Transverse colon (tissue), 4 donors: ENCODE measurements at regions not wholly inside any gene's neighbourhood (a gene's known extent, or its start where the extent isn't known, plus 50 kb on each side); places are given as distances from the start of the nearest gene placed in this dataset.
"Not testable (repeated sequence)": the region's sequence is repeated elsewhere in the genome, so short reads cannot be mapped to it uniquely, and the experiment has no call there.

Experiments used
- DNase-seq: peaks from one replicate; pipeline ENCODE4 v3.0.0-alpha.2; 2019
- H3K27ac ChIP-seq, 4 donors: fragments of 200-600 bp; sonication (generic); 2 replicates each; pipeline ENCODE4 v1.5.1; 2016 to 2018; ENCODE audit warnings: inconsistent platforms in 4 of 4
- H3K27me3 ChIP-seq: fragments of 200-600 bp; sonication (generic); 2 replicates; pipeline ENCODE4 v1.5.1; 2017; ENCODE audit warnings: inconsistent platforms
- H3K36me3 ChIP-seq, 4 donors: fragments of 200-600 bp; sonication (generic); 2 replicates each; pipeline ENCODE4 v1.5.1; 2017 to 2019; ENCODE audit warnings: inconsistent platforms in 4 of 4
- H3K4me1 ChIP-seq, 4 donors: fragments of 200-600 bp; sonication (generic); 2 replicates each; pipeline ENCODE4 v1.5.1; 2017 to 2020; ENCODE audit warnings: inconsistent platforms in 4 of 4
- H3K4me3 ChIP-seq, 4 donors: fragments of 200-600 bp; sonication (generic); 1 replicate in 1 of 4; 2 replicates in 3 of 4; pipeline versions ENCODE4 v1.5.1 to v1.6.1; 2017 to 2019; ENCODE audit warnings: inconsistent platforms in 4 of 4
- H3K9me3 ChIP-seq, 2 donors: fragments of 200-600 bp; sonication (generic); 2 replicates each; pipeline ENCODE4 v1.5.1; 2017 to 2019; ENCODE audit warnings: inconsistent platforms in 2 of 2
- EP300 ChIP-seq: sonication (generic); formaldehyde crosslinking; IDR thresholded peaks from one replicate; pipeline ENCODE4 v1.6.1; 2017; ENCODE audit warnings: antibody characterized with exemption, low read depth
- POLR2A ChIP-seq: fragments of 450-650 bp; IDR thresholded peaks from one replicate; pipeline ENCODE4 v1.6.1; 2016; ENCODE audit warnings: antibody characterized with exemption, mild to moderate bottlenecking, moderate library complexity
- POLR2AphosphoS5 ChIP-seq, 3 donors: sonication (generic); formaldehyde crosslinking; IDR thresholded peaks; one replicate each; pipeline ENCODE4 v1.6.1; 2016; ENCODE audit warnings: antibody characterized with exemption in 3 of 3
- WGBS, 2 donors: methylation state at CpG; one replicate each; pipeline ENCODE4 v1.1.5; 2018; ENCODE audit warnings: low coverage in 1 of 2; 5-methylcytosine and 5-hydroxymethylcytosine counted together
- in situ Hi-C, 4 donors: fragments of 200-750 bp; cut with MboI; loops; one replicate each; pipeline versions ENCODE4 v1.15.0 to v1.15.1; 2017; ENCODE audit warnings: low sequenced_read_pairs in 3 of 4, low pct_ligation_motif_present in 1 of 4, low pct_unique_long_range_greater_than_20kb in 1 of 4
- intact Hi-C: fragments of 100-400 bp; cut with DNase I; formaldehyde crosslinking; loops from one replicate; pipeline ENCODE4 v1.15.1; 2023; ENCODE audit warnings: low total_unique reads
- TF ChIP-seq, protein P1 (sequence below), 5 experiments: fragments of 200-600 bp in 3 of 5; fragments of 450-650 bp in 2 of 5; sonication (generic) in 3 of 5; IDR thresholded peaks; 1 replicate in 2 of 5; 2 replicates in 3 of 5; pipeline ENCODE4 v1.5.1; 2016 to 2017; ENCODE audit warnings: antibody characterized with exemption in 5 of 5, inconsistent platforms in 3 of 5, mild to moderate bottlenecking in 2 of 5, moderate library complexity in 1 of 5

DNA sequence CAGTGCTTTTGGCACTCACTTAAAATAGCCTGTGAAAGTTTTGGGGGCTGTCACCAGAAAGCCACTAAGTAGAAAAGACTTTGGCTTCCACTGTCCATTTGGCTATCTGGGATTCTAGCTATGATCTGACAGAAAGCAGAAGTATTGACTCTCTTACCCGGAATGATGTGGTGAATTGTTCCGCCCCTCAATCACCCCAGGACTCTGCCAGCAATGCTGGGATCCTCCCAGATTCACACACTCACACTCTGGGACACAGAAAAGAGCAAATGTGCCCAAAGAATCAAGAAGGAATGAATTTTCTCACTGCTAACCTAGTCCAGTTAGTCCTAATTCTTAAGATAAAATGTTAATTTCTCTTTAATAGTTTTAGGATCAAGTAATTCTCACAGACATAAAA is 576.9 kb downstream of the BNC2 start:
- TF ChIP-seq EP300 = no peak
- TF ChIP-seq POLR2A = no peak
- TF ChIP-seq, protein P1, sequence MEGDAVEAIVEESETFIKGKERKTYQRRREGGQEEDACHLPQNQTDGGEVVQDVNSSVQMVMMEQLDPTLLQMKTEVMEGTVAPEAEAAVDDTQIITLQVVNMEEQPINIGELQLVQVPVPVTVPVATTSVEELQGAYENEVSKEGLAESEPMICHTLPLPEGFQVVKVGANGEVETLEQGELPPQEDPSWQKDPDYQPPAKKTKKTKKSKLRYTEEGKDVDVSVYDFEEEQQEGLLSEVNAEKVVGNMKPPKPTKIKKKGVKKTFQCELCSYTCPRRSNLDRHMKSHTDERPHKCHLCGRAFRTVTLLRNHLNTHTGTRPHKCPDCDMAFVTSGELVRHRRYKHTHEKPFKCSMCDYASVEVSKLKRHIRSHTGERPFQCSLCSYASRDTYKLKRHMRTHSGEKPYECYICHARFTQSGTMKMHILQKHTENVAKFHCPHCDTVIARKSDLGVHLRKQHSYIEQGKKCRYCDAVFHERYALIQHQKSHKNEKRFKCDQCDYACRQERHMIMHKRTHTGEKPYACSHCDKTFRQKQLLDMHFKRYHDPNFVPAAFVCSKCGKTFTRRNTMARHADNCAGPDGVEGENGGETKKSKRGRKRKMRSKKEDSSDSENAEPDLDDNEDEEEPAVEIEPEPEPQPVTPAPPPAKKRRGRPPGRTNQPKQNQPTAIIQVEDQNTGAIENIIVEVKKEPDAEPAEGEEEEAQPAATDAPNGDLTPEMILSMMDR (IDR thresholded peaks at IDR 0.05) = no peak
- no peak for TF ChIP-seq POLR2AphosphoS5 (IDR thresholded peaks at IDR 0.05)
- no peaks in the 10 kb centered on the region for H3K36me3 ChIP-seq
- in situ Hi-C loops = no loop called here

DNA sequence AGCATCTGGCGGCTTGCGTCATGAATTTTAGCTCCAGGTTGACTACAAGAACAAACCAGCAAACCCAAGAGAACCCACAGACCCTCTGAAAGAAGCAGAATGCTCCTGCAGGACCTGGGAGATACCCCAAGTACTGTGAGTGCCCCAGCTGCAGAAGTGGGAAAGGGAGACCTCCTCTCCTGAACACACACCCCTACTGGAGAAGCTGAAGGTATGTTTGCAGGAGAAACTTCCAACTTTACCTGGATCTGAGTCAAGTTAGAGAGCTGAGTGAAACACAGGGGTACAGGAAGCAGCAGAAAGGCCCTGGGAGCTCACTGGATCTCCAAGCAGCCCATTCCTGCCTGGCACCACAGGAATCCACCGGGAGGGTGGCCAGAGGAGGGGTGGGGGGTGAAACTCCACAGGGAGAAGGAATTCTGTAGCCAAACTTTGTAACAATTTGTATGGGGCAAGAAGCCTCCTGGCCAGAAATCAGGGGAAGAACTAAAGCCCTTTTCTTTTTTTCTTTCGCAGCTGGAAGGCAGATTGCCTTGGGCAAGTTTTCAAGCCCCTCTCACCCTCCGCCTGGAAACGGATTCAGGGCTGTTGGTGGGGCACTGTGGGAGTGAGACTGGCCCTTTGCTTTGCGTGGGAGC is 576.2 kb downstream of the BNC2 start:
- no peaks in the 10 kb centered on the region for H3K27me3 ChIP-seq
- no peak for DNase-seq
- in situ Hi-C loops (no loop called here), intact Hi-C loops (loop anchor here (5.0 kb wide), 1 partner anchor 393 kb away; no protein-coding TSS in a partner anchor)
- no peak overlapping the region for H3K4me3 ChIP-seq
- 60 to 76% methylated on average over 2 to 7 of the region's 7 CpGs for WGBS, 2 donors
- no peaks in the 10 kb centered on the region for H3K36me3 ChIP-seq
- TF ChIP-seq POLR2AphosphoS5 (IDR thresholded peaks at IDR 0.05) = no peak
- no peak for TF ChIP-seq EP300
- TF ChIP-seq, protein P1 (IDR thresholded peaks at IDR 0.05) = no peak
- TF ChIP-seq POLR2A = no peak
- H3K4me1 ChIP-seq = no peaks in the 10 kb centered on the region
- H3K27ac ChIP-seq = no peak overlapping the region
- H3K9me3 ChIP-seq = no peaks in the 10 kb centered on the region

More for the DNA sequence above, 576.9 kb downstream of the BNC2 start:
- Histone ChIP-seq H3K4me3 (no peak overlapping the region), H3K9me3 (no peaks in the 10 kb centered on the region), H3K27me3 (no peaks in the 10 kb centered on the region), H3K4me1 (no peaks in the 10 kb centered on the region), H3K27ac (no peak overlapping the region)
- no peak for DNase-seq
- intact Hi-C loops = loop anchor here (5.0 kb wide), 1 partner anchor 394 kb away; no protein-coding TSS in a partner anchor
- WGBS, 2 donors = 64% methylated on average over 2 of the region's 2 CpGs; no CpG with 5 or more reads in 1 of the 2 donors

DNA sequence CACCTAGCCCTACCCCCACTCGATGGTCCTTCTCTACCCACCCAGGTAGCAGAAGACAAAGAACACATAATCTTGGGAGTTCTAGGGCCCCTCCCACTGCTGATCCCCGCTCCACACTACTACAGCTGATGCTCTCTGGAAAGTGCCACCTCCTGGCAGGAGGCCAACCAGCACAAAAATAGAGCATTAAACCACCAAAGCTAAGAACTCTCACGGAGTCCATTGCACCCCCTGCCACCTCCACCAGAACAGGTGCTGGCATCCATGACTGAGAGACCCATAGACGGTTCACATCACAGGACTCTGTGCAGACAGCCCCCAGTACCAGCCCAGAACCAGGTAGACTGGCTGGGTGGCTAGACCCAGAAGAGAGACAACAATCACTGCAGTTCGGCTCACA is 575.5 kb downstream of the BNC2 start:
- WGBS, 2 donors = 63% methylated on average over 5 of the region's 5 CpGs; no CpG with 5 or more reads in 1 of the 2 donors
- intact Hi-C loops = loop anchor here (5.0 kb wide), 1 partner anchor 392 kb away; no protein-coding TSS in a partner anchor
- in situ Hi-C loops, DNase-seq, H3K27ac ChIP-seq, H3K36me3 ChIP-seq, H3K4me1 ChIP-seq, H3K4me3 ChIP-seq, H3K9me3 ChIP-seq, H3K27me3 ChIP-seq: not testable (repeated sequence)

DNA sequence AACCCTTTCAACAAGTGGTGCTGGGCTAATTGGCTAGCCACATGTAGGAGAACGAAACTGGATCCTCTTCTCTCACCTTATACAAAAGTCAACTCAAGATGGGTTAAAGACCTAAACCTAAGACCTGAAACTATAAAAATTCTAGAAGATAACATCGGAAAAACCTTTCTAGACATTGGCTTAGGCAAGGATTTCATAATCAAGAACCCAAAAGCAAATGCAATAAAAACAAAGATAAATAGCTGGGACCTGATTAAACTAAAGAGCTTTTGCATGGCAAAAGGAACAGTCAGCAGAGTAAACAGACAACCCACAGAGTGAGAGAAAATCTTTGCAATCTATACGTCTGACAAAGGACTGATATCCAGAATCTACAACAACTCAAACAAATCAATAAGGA is 571.1 kb downstream of the BNC2 start:
- 70 to 90% methylated on average over 3 of the region's 3 CpGs for WGBS, 2 donors
- H3K4me1 ChIP-seq, H3K27me3 ChIP-seq, H3K27ac ChIP-seq, in situ Hi-C loops, DNase-seq, intact Hi-C loops, H3K36me3 ChIP-seq, H3K9me3 ChIP-seq, H3K4me3 ChIP-seq: not testable (repeated sequence)

DNA sequence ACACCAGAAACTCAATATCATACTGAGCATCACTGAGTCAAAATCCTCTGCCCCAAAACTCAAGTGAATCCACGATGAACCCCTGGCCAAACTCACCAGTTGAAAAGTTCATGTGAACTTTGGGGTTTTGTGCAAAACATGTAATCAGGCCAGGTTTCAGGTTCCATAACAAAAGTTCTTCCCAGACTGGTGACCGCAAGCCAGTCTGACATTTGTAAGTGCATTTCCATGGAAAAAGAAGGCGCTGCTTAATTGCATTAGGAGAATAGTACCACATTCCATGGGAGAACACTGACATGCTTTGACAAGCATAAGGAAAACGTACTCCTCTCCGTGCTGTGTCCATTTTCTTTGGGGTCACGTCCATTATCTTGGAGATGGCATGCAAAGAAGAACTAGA is 567.0 kb downstream of the BNC2 start:
- WGBS, 2 donors = 70 to 80% methylated on average over 3 to 6 of the region's 6 CpGs
- intact Hi-C loops = no loop called here
- no peaks in the 10 kb centered on the region for H3K27me3 ChIP-seq
- in situ Hi-C loops = no loop called here
- no peak overlapping the region for H3K27ac ChIP-seq
- H3K9me3 ChIP-seq = no peaks in the 10 kb centered on the region
- no peaks in the 10 kb centered on the region for H3K36me3 ChIP-seq
- H3K4me1 ChIP-seq = no peaks in the 10 kb centered on the region
- no peak for TF ChIP-seq POLR2AphosphoS5 (IDR thresholded peaks at IDR 0.05)
- TF ChIP-seq, protein P1 (IDR thresholded peaks at IDR 0.05) = no peak
- no peak for TF ChIP-seq POLR2A
- TF ChIP-seq EP300 = no peak
- DNase-seq = no peak
- H3K4me3 ChIP-seq = no peak overlapping the region
